Epithelial cell of esophagus (primary cell): ENCODE measurements at regions not wholly inside any gene's neighbourhood (a gene's known extent, or its start where the extent isn't known, plus 50 kb on each side); places are given as distances from the start of the nearest gene placed in this dataset.
"Not testable (repeated sequence)": the region's sequence is repeated elsewhere in the genome, so short reads cannot be mapped to it uniquely, and the experiment has no call there.

Source experiments
- DNase-seq: peaks from one replicate; pipeline ENCODE4 v3.0.0; 2010; ENCODE audit warnings: low read depth
- H3K4me3 ChIP-seq: 2 replicates; pipeline ENCODE4 v1.5.1; 2011; ENCODE audit warnings: mild to moderate bottlenecking, low read length, control low read depth
- TF ChIP-seq, protein P1 (sequence below): IDR thresholded peaks from 2 replicates; pipeline ENCODE4 v1.5.1; 2011; ENCODE audit warnings: low read depth, mild to moderate bottlenecking, low read length, control low read depth, inconsistent platforms; ENCODE audit not compliant: insufficient read depth; ENCODE audit errors: missing control alignments

GRCh38 chr5:18523380-18523779 lies 889.1 kb downstream of the TAF11L14 start:
- DNase-seq = no peak

GRCh38 chr5:18526792-18527405 lies 892.6 kb downstream of the TAF11L14 start:
- DNase-seq = no peak
- TF ChIP-seq, protein P1, sequence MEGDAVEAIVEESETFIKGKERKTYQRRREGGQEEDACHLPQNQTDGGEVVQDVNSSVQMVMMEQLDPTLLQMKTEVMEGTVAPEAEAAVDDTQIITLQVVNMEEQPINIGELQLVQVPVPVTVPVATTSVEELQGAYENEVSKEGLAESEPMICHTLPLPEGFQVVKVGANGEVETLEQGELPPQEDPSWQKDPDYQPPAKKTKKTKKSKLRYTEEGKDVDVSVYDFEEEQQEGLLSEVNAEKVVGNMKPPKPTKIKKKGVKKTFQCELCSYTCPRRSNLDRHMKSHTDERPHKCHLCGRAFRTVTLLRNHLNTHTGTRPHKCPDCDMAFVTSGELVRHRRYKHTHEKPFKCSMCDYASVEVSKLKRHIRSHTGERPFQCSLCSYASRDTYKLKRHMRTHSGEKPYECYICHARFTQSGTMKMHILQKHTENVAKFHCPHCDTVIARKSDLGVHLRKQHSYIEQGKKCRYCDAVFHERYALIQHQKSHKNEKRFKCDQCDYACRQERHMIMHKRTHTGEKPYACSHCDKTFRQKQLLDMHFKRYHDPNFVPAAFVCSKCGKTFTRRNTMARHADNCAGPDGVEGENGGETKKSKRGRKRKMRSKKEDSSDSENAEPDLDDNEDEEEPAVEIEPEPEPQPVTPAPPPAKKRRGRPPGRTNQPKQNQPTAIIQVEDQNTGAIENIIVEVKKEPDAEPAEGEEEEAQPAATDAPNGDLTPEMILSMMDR = no peak

More at GRCh38 chr5:18523380-18523779, 889.1 kb downstream of the TAF11L14 start:
- TF ChIP-seq, protein P1 = no peak
- no peak overlapping the region for H3K4me3 ChIP-seq

DNA sequence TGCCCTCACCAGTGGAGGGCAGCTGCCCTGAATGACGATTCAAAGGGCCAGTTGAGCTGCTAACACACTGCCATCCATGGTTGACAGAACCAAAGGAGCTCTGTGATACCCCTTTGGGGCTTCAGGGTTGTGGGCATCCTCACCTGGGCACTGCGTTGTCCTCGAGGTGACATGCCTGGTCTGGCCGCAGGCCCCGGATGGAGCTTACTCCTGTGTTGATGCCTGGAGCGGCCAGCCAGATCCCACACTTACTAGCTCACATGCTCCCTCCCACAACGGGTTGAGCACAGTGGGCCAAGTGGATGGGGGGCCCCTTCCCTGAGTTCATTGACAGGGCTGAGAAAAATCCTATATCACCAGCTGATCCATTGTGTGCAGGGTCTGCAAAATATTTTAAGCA lies 898.9 kb downstream of the TAF11L14 start:
- DNase-seq = no peak
- TF ChIP-seq, protein P1 = no peak
- no peak overlapping the region for H3K4me3 ChIP-seq

More at GRCh38 chr5:18526792-18527405, 892.6 kb downstream of the TAF11L14 start:
- H3K4me3 ChIP-seq = no peak overlapping the region

DNA sequence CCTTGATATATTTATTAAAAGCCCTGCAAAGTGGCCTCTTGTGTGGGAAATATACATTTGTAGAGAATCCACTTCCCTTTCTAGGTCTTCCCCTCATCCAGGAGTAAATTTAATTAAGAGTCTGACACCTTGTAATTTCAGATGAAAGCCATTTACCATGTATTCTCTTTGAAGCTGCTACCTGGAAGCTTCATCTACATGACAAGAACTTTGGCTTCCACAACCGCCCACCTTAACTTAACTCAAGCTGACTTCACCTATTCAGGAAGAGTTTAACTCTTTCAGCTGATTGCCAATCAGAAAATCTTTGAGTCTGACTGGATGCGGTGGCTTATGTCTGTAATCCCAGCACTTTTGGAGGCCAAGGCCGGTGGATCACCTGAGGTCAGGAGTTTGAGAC lies 899.9 kb downstream of the TAF11L14 start:
- TF ChIP-seq, protein P1 = no peak
- DNase-seq = no peak
- H3K4me3 ChIP-seq = no peak overlapping the region

GRCh38 chr5:18535753-18536152 lies 901.5 kb downstream of the TAF11L14 start:
- H3K4me3 ChIP-seq, DNase-seq: not testable (repeated sequence)

- no peak for DNase-seq
- TF ChIP-seq, protein P1 = no peak
- no peak overlapping the region for H3K4me3 ChIP-seq
Observed at GRCh38 chr5:18544421-18544820, 910.2 kb downstream of the TAF11L14 start.

GRCh38 chr5:18546591-18546990 lies 912.3 kb downstream of the TAF11L14 start:
- H3K4me3 ChIP-seq = no peak overlapping the region
- no peak for DNase-seq
- TF ChIP-seq, protein P1 = no peak
